ENCODE measurements at regions not wholly inside any gene's neighbourhood (a gene's known extent, or its start where the extent isn't known, plus 50 kb on each side); places are given as distances from the start of the nearest gene placed in this dataset.

GRCh38 chr13:29969286-29969685 lies 118.9 kb upstream of the UBL3 start:
- Histone ChIP-seq H3K4me3 (ENCODE audit: low read length in 3 of 3) (no peak overlapping the region), H3K27ac (ENCODE audit: low read depth in 2 of 2, low read length in 2 of 2) (no peak overlapping the region), H3K9ac (ENCODE audit: low read length in 3 of 3) (no peak overlapping the region), H3K4me1 (ENCODE audit: control insufficient read depth in 2 of 3, insufficient read depth in 2 of 3, low read depth in 1 of 3, low read length in 3 of 3) (no peaks in the 10 kb centered on the region), H3K27me3 (ENCODE audit: control insufficient read depth, insufficient read depth, low read length) (no peaks in the 10 kb centered on the region), H3K9me3 (ENCODE audit: control insufficient read depth in 2 of 3, insufficient read depth in 1 of 3, low read length in 3 of 3) (no peaks in the 10 kb centered on the region), H3K36me3 (ENCODE audit: control insufficient read depth in 2 of 3, insufficient read depth in 3 of 3, low read length in 3 of 3) (no peaks in the 10 kb centered on the region)
- DNase-seq (no peak), FAIRE-seq (no peak)
- TF ChIP-seq CTCF (IDR thresholded peaks at IDR 0.05; ENCODE audit: borderline replicate concordance, extremely low read depth, insufficient read depth) = no peak
- intact Hi-C loops (cut with DNase I) = no loop called here

- FAIRE-seq (no peak), DNase-seq (no peak)
- intact Hi-C loops (cut with DNase I) = no loop called here
- H3K4me1 ChIP-seq (ENCODE audit: control insufficient read depth in 2 of 3, insufficient read depth in 2 of 3, low read depth in 1 of 3, low read length in 3 of 3) = no peaks in the 10 kb centered on the region
- no peak overlapping the region for H3K27ac ChIP-seq (ENCODE audit: low read depth in 2 of 2, low read length in 2 of 2)
- no peaks in the 10 kb centered on the region for H3K36me3 ChIP-seq (ENCODE audit: control insufficient read depth in 2 of 3, insufficient read depth in 3 of 3, low read length in 3 of 3)
- TF ChIP-seq CTCF (IDR thresholded peaks at IDR 0.05; ENCODE audit: borderline replicate concordance, extremely low read depth, insufficient read depth) = no peak
- no peak overlapping the region for H3K9ac ChIP-seq (ENCODE audit: low read length in 3 of 3)
- no peak overlapping the region for H3K4me3 ChIP-seq (ENCODE audit: low read length in 3 of 3)
- no peaks in the 10 kb centered on the region for H3K27me3 ChIP-seq (ENCODE audit: control insufficient read depth, insufficient read depth, low read length)
- H3K9me3 ChIP-seq (ENCODE audit: control insufficient read depth in 2 of 3, insufficient read depth in 1 of 3, low read length in 3 of 3) = no peaks in the 10 kb centered on the region
These were observed 113.9 kb upstream of the UBL3 start for GRCh38 chr13:29964181-29964845.

DNA sequence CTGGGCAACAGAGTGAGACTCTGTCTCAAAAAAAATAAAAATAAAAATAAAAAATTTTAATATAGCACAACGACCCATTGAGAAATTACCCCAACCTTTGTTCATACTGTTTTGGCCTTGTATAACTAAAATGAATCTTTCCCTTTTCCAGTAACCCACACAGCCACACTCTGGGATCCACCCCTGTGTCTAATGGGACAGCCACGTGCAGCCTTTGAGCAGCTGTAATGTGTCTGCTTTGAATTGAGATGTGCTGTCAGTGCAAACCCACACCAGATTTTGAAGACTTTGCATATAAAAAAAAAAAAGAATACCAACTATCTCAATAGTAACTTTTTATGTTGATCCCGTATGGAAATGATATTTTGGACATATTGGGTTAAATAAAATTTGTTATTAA lies 112.7 kb upstream of the UBL3 start:
- no peak for TF ChIP-seq CTCF (IDR thresholded peaks at IDR 0.05; ENCODE audit: borderline replicate concordance, extremely low read depth, insufficient read depth)
- intact Hi-C loops (cut with DNase I) = no loop called here
- FAIRE-seq = no peak

More for the DNA sequence above, 112.7 kb upstream of the UBL3 start:
- Histone ChIP-seq H3K9me3 (ENCODE audit: control insufficient read depth in 2 of 3, insufficient read depth in 1 of 3, low read length in 3 of 3) (no peaks in the 10 kb centered on the region), H3K9ac (ENCODE audit: low read length in 3 of 3) (no peak overlapping the region), H3K4me3 (ENCODE audit: low read length in 3 of 3) (no peak overlapping the region), H3K27me3 (ENCODE audit: control insufficient read depth, insufficient read depth, low read length) (no peaks in the 10 kb centered on the region), H3K36me3 (ENCODE audit: control insufficient read depth in 2 of 3, insufficient read depth in 3 of 3, low read length in 3 of 3) (no peaks in the 10 kb centered on the region), H3K27ac (ENCODE audit: low read depth in 2 of 2, low read length in 2 of 2) (no peak overlapping the region), H3K4me1 (ENCODE audit: control insufficient read depth in 2 of 3, insufficient read depth in 2 of 3, low read depth in 1 of 3, low read length in 3 of 3) (no peaks in the 10 kb centered on the region)
- peak in 1 of 5 donors; percentile 10 for DNase-seq

Measured in kidney (tissue), 13 donors.